HEK293T (cell line): ENCODE measurements at regions not wholly inside any gene's neighbourhood (a gene's known extent, or its start where the extent isn't known, plus 50 kb on each side); places are given as distances from the start of the nearest gene placed in this dataset.

Experiments used
- ARNT ChIP-seq: fragments of 450-650 bp; IDR thresholded peaks from 2 replicates; pipeline ENCODE4 v1.6.1; 2017; ENCODE audit warnings: mild to moderate bottlenecking
- BHLHE40 ChIP-seq: fragments of 450-650 bp; IDR thresholded peaks from 2 replicates; pipeline ENCODE4 v1.6.1; 2016; ENCODE audit warnings: mild to moderate bottlenecking, moderate library complexity, borderline replicate concordance
- ELF4 ChIP-seq: fragments of 450-650 bp; IDR thresholded peaks from 2 replicates; pipeline ENCODE4 v1.6.1; 2017; ENCODE audit warnings: antibody characterized with exemption
- FOXA1 ChIP-seq: fragments of 450-650 bp; IDR thresholded peaks from 2 replicates; pipeline ENCODE4 v1.6.1; 2016; ENCODE audit warnings: mild to moderate bottlenecking
- FOXK2 ChIP-seq: fragments of 450-650 bp; IDR thresholded peaks from 2 replicates; pipeline ENCODE4 v1.6.1; 2016; ENCODE audit warnings: mild to moderate bottlenecking
- FOXM1 ChIP-seq: fragments of 450-650 bp; IDR thresholded peaks from 2 replicates; pipeline ENCODE4 v1.6.1; 2017; ENCODE audit warnings: mild to moderate bottlenecking, borderline replicate concordance
- HDGF ChIP-seq: fragments of 450-650 bp; IDR thresholded peaks from 2 replicates; pipeline ENCODE4 v1.6.1; 2017; ENCODE audit warnings: antibody characterized with exemption, borderline replicate concordance
- L3MBTL2 ChIP-seq: fragments of 450-650 bp; conservative IDR thresholded peaks from 2 replicates; pipeline ENCODE4 v1.6.1; 2016; ENCODE audit warnings: mild to moderate bottlenecking
- NFRKB ChIP-seq: fragments of 450-650 bp; IDR thresholded peaks from 2 replicates; pipeline ENCODE4 v1.6.1; 2016; ENCODE audit warnings: mild to moderate bottlenecking, moderate library complexity
- PKNOX1 ChIP-seq: fragments of 450-650 bp; IDR thresholded peaks from 2 replicates; pipeline ENCODE4 v1.6.1; 2016
- SP1 ChIP-seq: fragments of 450-650 bp; IDR thresholded peaks from 2 replicates; pipeline ENCODE4 v1.6.1; 2017
- SUZ12 ChIP-seq: fragments of 450-650 bp; IDR thresholded peaks from 2 replicates; pipeline ENCODE4 v1.6.1; 2016; ENCODE audit warnings: mild to moderate bottlenecking
- ZNF384 ChIP-seq: fragments of 450-650 bp; IDR thresholded peaks from 2 replicates; pipeline ENCODE4 v1.6.1; 2016

- TF ChIP-seq FOXK2 (no peak), FOXM1 (no peak), FOXA1 (no peak), SUZ12 (no peak), L3MBTL2 (no peak), NFRKB (no peak), BHLHE40 (no peak), SP1 (no peak), ZNF384 (no peak), HDGF (no peak), ARNT (no peak), PKNOX1 (no peak), ELF4 (no peak)
These were observed 137.6 kb downstream of the GOLIM4 start for GRCh38 chr3:167958141-167958540.
